ENCODE measurements at regions not wholly inside any gene's neighbourhood (a gene's known extent, or its start where the extent isn't known, plus 50 kb on each side); places are given as distances from the start of the nearest gene placed in this dataset.

- TF ChIP-seq, protein P1, sequence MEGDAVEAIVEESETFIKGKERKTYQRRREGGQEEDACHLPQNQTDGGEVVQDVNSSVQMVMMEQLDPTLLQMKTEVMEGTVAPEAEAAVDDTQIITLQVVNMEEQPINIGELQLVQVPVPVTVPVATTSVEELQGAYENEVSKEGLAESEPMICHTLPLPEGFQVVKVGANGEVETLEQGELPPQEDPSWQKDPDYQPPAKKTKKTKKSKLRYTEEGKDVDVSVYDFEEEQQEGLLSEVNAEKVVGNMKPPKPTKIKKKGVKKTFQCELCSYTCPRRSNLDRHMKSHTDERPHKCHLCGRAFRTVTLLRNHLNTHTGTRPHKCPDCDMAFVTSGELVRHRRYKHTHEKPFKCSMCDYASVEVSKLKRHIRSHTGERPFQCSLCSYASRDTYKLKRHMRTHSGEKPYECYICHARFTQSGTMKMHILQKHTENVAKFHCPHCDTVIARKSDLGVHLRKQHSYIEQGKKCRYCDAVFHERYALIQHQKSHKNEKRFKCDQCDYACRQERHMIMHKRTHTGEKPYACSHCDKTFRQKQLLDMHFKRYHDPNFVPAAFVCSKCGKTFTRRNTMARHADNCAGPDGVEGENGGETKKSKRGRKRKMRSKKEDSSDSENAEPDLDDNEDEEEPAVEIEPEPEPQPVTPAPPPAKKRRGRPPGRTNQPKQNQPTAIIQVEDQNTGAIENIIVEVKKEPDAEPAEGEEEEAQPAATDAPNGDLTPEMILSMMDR (IDR thresholded peaks at IDR 0.05): no peak
- no peak for TF ChIP-seq POLR2A (IDR thresholded peaks at IDR 0.05)
These were observed 209.7 kb downstream of the DUSP10 start for GRCh38 chr1:221532071-221532773.

Data from thyroid gland (tissue), 4 donors.